ENCODE measurements at regions not wholly inside any gene's neighbourhood (a gene's known extent, or its start where the extent isn't known, plus 50 kb on each side); places are given as distances from the start of the nearest gene placed in this dataset.

- TF ChIP-seq POLR2A (IDR thresholded peaks at IDR 0.05; ENCODE audit: control extremely low read depth in 1 of 2, low read depth in 2 of 2, low read length in 2 of 2) (no peak), SRF (IDR thresholded peaks at IDR 0.05; ENCODE audit: low read depth, low read length) (no peak), CTCF (IDR thresholded peaks at IDR 0.05; ENCODE audit: control extremely low read depth in 1 of 3, insufficient read depth in 1 of 3, low read depth in 1 of 3, low read length in 3 of 3) (no peak), BRCA1 (IDR thresholded peaks at IDR 0.05; ENCODE audit: low read depth, low read length) (no peak), RAD21 (IDR thresholded peaks at IDR 0.05 in 1 of 2, conservative IDR thresholded peaks at IDR 0.05 in 1 of 2; ENCODE audit: low read depth in 2 of 2, low read length in 2 of 2) (no peak), SP2 (IDR thresholded peaks at IDR 0.05; ENCODE audit: low read length) (no peak), RNF2 (IDR thresholded peaks at IDR 0.05; ENCODE audit: borderline replicate concordance, low read depth, low read length, missing control alignments, poor library complexity, severe bottlenecking) (no peak), ZNF274 (IDR thresholded peaks at IDR 0.05; ENCODE audit: borderline replicate concordance, extremely low read depth, low read length) (no peak), EZH2 (IDR thresholded peaks at IDR 0.05; ENCODE audit: low read depth, low read length, severe bottlenecking) (no peak)
These were observed 126.3 kb upstream of the PEG3 start for GRCh38 chr19:56966697-56967299.
